ENCODE measurements at regions not wholly inside any gene's neighbourhood (a gene's known extent, or its start where the extent isn't known, plus 50 kb on each side); places are given as distances from the start of the nearest gene placed in this dataset.

- DNase-seq: no peak
These were observed 297.9 kb downstream of the UTRN start for GRCh38 chr6:144582939-144583613.

GRCh38 chr6:144583614-144583954 is 298.4 kb downstream of the UTRN start:
- DNase-seq: no peak

GRCh38 chr6:144585217-144585814 is 300.2 kb downstream of the UTRN start:
- DNase-seq: no peak

- no peak for DNase-seq
These were observed 301.9 kb downstream of the UTRN start for GRCh38 chr6:144586986-144587385.

DNA sequence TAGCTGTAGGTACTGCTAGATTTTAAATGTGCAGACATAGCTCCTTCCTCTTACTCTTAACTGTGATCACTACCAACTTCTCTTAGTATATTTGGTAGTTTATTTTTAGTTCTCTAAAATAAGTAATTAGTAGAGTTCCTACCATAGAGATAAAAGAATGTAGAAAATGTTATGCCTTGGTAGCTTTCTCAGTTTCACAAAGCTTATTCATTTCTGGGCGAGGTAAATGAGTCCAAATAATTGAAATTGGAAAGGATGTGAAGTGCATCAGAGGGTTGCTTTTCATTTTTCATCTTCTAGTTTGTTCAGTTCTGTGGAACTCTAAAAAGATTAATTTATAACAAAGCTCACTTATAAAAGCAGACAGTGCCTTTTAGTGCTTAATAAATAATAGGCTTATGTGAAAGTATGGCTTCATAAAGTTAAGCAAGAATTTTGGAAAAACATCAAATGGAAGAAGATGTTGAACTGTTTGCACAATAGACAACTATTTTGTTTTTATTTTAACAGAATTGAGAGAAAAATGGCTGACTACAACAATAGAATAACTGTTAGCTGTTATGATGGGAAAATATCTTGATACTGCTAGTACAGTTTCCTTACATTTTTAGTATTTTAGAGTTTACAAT is 303.7 kb downstream of the UTRN start:
- no peak for DNase-seq

- no peak for DNase-seq
These were observed 305.4 kb downstream of the UTRN start for GRCh38 chr6:144590532-144590931.

- no peak for DNase-seq
These were observed 308.3 kb downstream of the UTRN start for GRCh38 chr6:144593392-144593791.

DNA sequence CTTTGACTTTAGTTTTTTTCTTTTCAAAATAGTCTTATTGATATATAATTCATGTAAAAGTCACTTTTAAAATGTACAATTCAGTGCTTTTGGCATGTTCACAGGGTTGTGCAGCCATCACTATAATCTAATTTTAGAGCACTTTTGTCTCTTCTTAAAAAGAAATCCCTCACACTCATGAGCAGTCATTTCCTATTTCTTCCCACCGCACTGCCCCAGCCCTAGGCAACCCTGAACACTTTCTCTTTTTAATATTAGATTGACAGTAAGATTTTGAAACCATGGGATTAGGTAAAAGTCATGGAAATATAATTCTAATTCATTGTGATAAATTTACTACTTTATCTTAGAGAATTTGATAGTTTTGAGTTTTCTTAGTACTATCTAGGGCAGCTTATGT is 309.4 kb downstream of the UTRN start:
- DNase-seq: no peak

DNA sequence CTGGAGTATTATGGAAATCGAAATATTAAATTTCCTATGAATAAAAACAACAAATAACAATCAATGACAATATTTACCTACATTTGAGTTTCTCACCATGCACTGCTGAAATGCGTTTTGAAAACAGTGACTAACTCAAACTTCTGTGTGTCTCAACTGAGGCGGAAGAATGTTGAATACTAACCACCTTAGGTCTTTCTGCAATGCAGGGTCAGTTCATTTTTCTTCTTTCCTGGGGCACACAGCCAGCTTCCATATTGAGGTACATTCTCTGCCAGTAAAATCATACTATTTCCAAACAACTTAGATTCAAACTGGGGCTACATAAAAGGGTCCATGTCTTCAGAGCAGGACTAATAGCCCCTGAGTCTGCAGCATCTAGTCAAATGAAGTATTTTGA is 310.1 kb downstream of the UTRN start:
- no peak for DNase-seq

DNA sequence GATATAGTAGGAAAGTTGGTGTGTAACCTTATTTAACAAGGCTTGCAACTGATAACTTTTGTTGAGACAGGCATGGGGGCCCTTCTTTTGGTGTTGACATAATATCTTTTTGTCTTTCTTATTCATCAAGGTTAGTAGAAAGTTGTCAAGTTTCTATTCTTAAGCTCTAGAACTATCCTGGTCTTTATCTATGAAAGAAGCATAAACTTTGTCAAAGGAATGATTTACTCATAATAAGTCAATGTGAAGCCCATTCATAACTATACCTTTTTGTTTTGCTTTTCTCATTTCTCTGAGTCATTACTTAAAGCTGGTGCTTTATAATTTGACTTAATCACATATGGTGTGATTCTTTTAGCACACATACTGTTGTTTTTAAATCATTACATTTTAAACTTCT is 312.4 kb downstream of the UTRN start:
- DNase-seq: no peak

DNA sequence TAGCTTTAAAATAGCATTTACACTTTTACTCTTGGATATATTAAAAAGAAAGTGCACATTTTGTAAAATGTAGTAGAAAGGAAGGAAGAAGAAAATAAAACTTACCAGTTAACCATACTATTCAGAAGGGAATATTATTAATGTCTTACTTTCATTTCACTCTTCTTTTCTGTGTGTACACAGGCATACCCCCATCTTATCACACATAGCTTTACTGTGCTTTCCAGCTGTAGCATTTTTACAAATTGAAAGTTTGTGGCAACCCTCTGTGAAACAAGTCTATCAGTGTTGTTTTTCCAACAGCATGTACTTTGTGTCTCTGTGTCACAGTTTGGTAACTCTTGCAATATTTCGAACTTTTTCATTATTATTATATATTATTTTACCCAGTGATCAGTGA is 314.5 kb downstream of the UTRN start:
- no peak for DNase-seq

- no peak for DNase-seq
These were observed 316.1 kb downstream of the UTRN start for GRCh38 chr6:144601221-144601620.

GRCh38 chr6:144602523-144603180 is 317.5 kb downstream of the UTRN start:
- DNase-seq: no peak

DNA sequence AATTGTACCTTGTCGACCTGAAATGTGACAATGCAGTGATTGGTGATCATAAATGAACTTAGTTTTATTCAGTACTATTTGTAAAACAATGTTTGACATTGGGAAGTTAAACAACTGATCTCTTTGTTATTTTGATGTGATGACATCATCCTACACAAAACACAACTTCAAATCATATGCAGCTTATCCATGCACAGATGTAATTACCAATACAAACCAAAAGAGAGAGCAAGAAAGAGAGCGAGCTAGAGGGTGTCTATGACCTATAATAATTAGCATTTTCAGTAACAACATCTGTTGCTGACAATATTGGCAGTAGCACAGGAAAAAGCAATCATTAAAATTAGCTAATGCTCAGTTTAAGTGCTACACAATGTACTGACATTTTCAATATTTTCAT is 320.9 kb downstream of the UTRN start:
- no peak for DNase-seq

- DNase-seq: no peak
These were observed 323.0 kb downstream of the UTRN start for GRCh38 chr6:144607998-144608735.

DNA sequence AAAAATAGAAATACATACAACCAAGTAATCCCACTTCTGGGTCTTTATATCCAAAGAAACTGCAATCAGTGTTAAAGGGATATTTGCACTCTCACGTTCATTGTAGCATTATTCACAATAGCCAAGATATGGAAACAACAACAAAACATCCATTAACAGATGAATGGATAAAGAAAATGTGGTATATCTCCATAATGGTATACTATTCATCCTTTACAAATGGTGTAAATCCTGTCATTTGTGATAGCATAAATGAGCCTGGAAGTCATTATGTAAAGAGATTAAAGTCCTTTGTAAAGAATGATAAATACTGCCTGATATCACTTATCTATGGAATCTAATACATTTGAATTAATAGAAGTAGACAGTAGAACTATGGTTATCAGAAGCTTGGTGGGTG is 327.7 kb downstream of the UTRN start:
- no peak for DNase-seq

- DNase-seq: no peak
These were observed 328.7 kb downstream of the UTRN start for GRCh38 chr6:144613859-144614258.

DNA sequence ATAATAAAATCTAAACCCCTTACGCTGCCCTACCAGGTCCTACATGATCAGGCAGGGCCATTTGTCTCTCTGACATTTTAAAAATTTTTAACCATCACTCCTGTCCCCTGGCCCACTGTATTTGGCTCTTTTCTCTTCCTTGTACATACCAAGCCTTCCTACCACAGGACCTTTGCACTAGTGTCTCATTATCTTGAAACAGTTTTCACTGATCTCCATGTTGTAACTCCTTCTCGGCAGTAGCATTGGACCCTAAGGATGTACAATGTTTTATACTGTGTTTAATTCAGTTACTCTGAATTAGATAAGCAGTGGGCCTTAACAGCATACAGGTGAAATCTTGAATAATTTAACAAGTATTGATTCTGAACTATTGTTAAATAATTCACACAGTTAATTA is 330.7 kb downstream of the UTRN start:
- no peak for DNase-seq

DNA sequence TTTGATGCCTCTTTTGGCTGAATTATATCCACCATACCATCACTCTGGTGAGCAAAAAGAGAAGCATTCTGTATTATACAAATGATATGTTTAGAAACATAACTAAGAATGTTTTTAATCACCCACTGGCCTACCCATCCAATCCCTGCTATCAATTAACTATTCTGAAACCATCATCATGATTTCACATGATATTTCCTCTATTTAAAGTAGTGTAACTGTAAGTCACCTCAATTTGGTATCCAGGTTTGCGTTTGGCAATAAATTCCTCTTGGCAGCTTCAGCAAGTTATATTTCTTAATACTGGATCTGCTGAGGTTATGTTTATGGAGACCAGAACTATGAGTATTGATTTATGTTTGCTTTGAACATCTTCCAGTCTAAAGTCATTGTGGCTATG is 332.1 kb downstream of the UTRN start:
- DNase-seq: no peak

DNA sequence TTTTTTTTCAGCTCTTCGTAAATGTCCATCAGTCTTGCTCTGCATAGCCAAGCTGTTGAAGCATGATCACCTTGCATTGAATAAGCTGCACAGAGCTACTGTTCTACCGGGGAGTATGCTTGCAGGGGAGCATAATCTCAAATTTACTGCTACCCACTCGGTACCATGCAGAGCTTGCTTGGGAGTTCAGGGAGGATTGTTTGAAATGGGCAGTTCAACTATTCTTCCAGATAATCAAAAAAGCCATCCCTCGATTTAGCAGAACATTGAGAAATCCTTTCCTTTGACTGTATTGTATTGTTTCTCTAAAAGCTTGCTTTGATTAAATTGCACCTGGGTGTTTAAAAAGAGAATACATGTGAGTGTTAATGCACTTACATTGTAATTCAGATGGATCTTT is 332.6 kb downstream of the UTRN start:
- no peak for DNase-seq

GRCh38 chr6:144619966-144620365 is 334.8 kb downstream of the UTRN start:
- DNase-seq: no peak

- no peak for DNase-seq
These were observed 336.2 kb downstream of the UTRN start for GRCh38 chr6:144621332-144621731.

GRCh38 chr6:144624246-144624645 is 339.1 kb downstream of the UTRN start:
- DNase-seq: no peak

Measured in effector CD8-positive, alpha-beta T cell (primary cell).